Liver (tissue), 8 donors: ENCODE measurements at regions not wholly inside any gene's neighbourhood (a gene's known extent, or its start where the extent isn't known, plus 50 kb on each side); places are given as distances from the start of the nearest gene placed in this dataset.

ENCODE experiments used
- DNase-seq: peaks from one replicate; pipeline ENCODE4 v3.0.0-alpha.2; 2017; ENCODE audit warnings: low spot score
- H3K27ac ChIP-seq, 2 donors: one replicate each; pipeline ENCODE4 v1.7.0; 2013; ENCODE audit warnings: inconsistent platforms in 2 of 2, low read length in 2 of 2, control low read depth in 1 of 2, low read depth in 1 of 2, mild to moderate bottlenecking in 1 of 2
- H3K27me3 ChIP-seq, 4 donors: one replicate each; pipeline versions ENCODE4 v1.6.1 to v1.7.0; 2013; ENCODE audit warnings: low read length in 3 of 4, inconsistent platforms in 1 of 4, mild to moderate bottlenecking in 1 of 4, moderate library complexity in 1 of 4; ENCODE audit not compliant: control insufficient read depth in 4 of 4, insufficient read depth in 4 of 4
- H3K36me3 ChIP-seq, 4 donors: one replicate each; pipeline versions ENCODE4 v1.6.1 to v1.7.0; 2013; ENCODE audit warnings: low read length in 3 of 4, mild to moderate bottlenecking in 3 of 4, low read depth in 1 of 4, moderate library complexity in 1 of 4; ENCODE audit not compliant: control insufficient read depth in 4 of 4, insufficient read depth in 3 of 4
- H3K4me1 ChIP-seq, 4 donors: one replicate each; pipeline versions ENCODE4 v1.6.1 to v1.7.0; 2013; ENCODE audit warnings: low read length in 3 of 4, mild to moderate bottlenecking in 3 of 4, moderate library complexity in 1 of 4; ENCODE audit not compliant: control insufficient read depth in 4 of 4, insufficient read depth in 4 of 4
- H3K4me3 ChIP-seq, 3 donors: one replicate each; pipeline versions ENCODE4 v1.6.1 to v1.7.0; 2013; ENCODE audit warnings: low read length in 3 of 3, control low read depth in 1 of 3, low read depth in 1 of 3, mild to moderate bottlenecking in 1 of 3
- H3K9ac ChIP-seq, 2 donors: one replicate each; pipeline ENCODE4 v1.7.0; 2013; ENCODE audit warnings: low read length in 2 of 2, mild to moderate bottlenecking in 2 of 2, moderate library complexity in 2 of 2, control low read depth in 1 of 2, low read depth in 1 of 2
- H3K9me3 ChIP-seq, 4 donors: one replicate each; pipeline versions ENCODE4 v1.6.1 to v1.7.0; 2013; ENCODE audit warnings: low read length in 3 of 4; ENCODE audit not compliant: control insufficient read depth in 4 of 4
- ATF3 ChIP-seq: IDR thresholded peaks from 2 replicates; pipeline ENCODE4 v1.6.1; 2016; ENCODE audit warnings: antibody characterized with exemption
- CTCF ChIP-seq: fragments of 150-350 bp; IDR thresholded peaks from 2 replicates; pipeline ENCODE4 v1.5.1; 2017; ENCODE audit warnings: improper control_type of control experiment, low read depth, low read length; ENCODE audit not compliant: missing input control
- EGR1 ChIP-seq, 2 donors: IDR thresholded peaks; 2 replicates each; pipeline ENCODE4 v1.6.1; 2016 to 2018; ENCODE audit warnings: antibody characterized with exemption in 2 of 2, low read depth in 2 of 2
- FOXA1 ChIP-seq: IDR thresholded peaks from 2 replicates; pipeline ENCODE4 v1.6.1; 2016; ENCODE audit warnings: antibody characterized with exemption
- FOXA2 ChIP-seq: IDR thresholded peaks from 2 replicates; pipeline ENCODE4 v1.6.1; 2016; ENCODE audit warnings: antibody characterized with exemption
- GABPA ChIP-seq, 2 donors: IDR thresholded peaks in 1 of 2; conservative IDR thresholded peaks in 1 of 2; 2 replicates each; pipeline ENCODE4 v1.6.1; 2016; ENCODE audit warnings: antibody characterized with exemption in 2 of 2, mild to moderate bottlenecking in 1 of 2, moderate library complexity in 1 of 2
- HNF4A ChIP-seq, 2 donors: conservative IDR thresholded peaks; 2 replicates each; pipeline ENCODE4 v1.6.1; 2016; ENCODE audit warnings: antibody characterized with exemption in 2 of 2, mild to moderate bottlenecking in 2 of 2
- JUND ChIP-seq, 2 donors: IDR thresholded peaks; 2 replicates each; pipeline ENCODE4 v1.6.1; 2016; ENCODE audit warnings: antibody characterized with exemption in 2 of 2
- MAX ChIP-seq: IDR thresholded peaks from 2 replicates; pipeline ENCODE4 v1.6.1; 2016; ENCODE audit warnings: antibody characterized with exemption
- NR2F2 ChIP-seq: IDR thresholded peaks from 2 replicates; pipeline ENCODE4 v1.6.1; 2016; ENCODE audit warnings: antibody characterized with exemption
- RAD21 ChIP-seq, 2 donors: IDR thresholded peaks; 2 replicates each; pipeline ENCODE4 v1.6.1; 2016; ENCODE audit warnings: antibody characterized with exemption in 2 of 2, mild to moderate bottlenecking in 2 of 2
- REST ChIP-seq: IDR thresholded peaks from 2 replicates; pipeline ENCODE4 v1.6.1; 2016; ENCODE audit warnings: antibody characterized with exemption, mild to moderate bottlenecking
- RXRA ChIP-seq, 2 donors: IDR thresholded peaks; 2 replicates each; pipeline ENCODE4 v1.6.1; 2017 to 2018; ENCODE audit warnings: antibody characterized with exemption in 2 of 2, mild to moderate bottlenecking in 1 of 2
- TAF1 ChIP-seq: conservative IDR thresholded peaks from 2 replicates; pipeline ENCODE4 v1.6.1; 2016; ENCODE audit warnings: antibody characterized with exemption, mild to moderate bottlenecking
- YY1 ChIP-seq: IDR thresholded peaks from 2 replicates; pipeline ENCODE4 v1.6.1; 2016; ENCODE audit warnings: antibody characterized with exemption, mild to moderate bottlenecking
- ZBTB33 ChIP-seq: IDR thresholded peaks from 2 replicates; pipeline ENCODE4 v1.6.1; 2016; ENCODE audit warnings: antibody characterized with exemption
- WGBS: extraction: QIAGEN DNeasy Blood & Tissue Kit; methylation state at CpG from one replicate; pipeline ENCODE4 v1.1.7; 2013; 5-methylcytosine and 5-hydroxymethylcytosine counted together
- donor health status: healthy.
- donor health status: healthy.
- donor health status: healthy.
- donor health status: healthy.
- donor health status: healthy.

- no peaks in the 10 kb centered on the region for H3K36me3 ChIP-seq
These were observed 78.3 kb downstream of the RPL27A start for GRCh38 chr11:8760896-8761295.

GRCh38 chr11:8763070-8763685, 80.6 kb downstream of the RPL27A start:
- no peak overlapping the region for H3K4me3 ChIP-seq
- no peaks in the 10 kb centered on the region for H3K36me3 ChIP-seq
- H3K9ac ChIP-seq = no peak overlapping the region
- no peak for TF ChIP-seq MAX
- TF ChIP-seq EGR1 (IDR thresholded peaks at IDR 0.05; ENCODE audit: low read depth in 2 of 2) = no peak
- no peak for TF ChIP-seq TAF1
- TF ChIP-seq FOXA1 = no peak
- H3K9me3 ChIP-seq = no peaks in the 10 kb centered on the region
- H3K4me1 ChIP-seq = peaks cover 0 to 5% (median 3%) of the 10 kb centered on the region in 4 donors
- DNase-seq = no peak
- no peak overlapping the region for H3K27ac ChIP-seq
- no peaks in the 10 kb centered on the region for H3K27me3 ChIP-seq
- 2% methylated on average over 1 of the region's 1 CpG for WGBS

More at GRCh38 chr11:8760896-8761295, 78.3 kb downstream of the RPL27A start:
- DNase-seq = no peak
- no peak overlapping the region for H3K4me3 ChIP-seq
- H3K27ac ChIP-seq = no peak overlapping the region
- H3K9me3 ChIP-seq = no peaks in the 10 kb centered on the region
- no peak overlapping the region for H3K9ac ChIP-seq
- no peak for TF ChIP-seq NR2F2
- no peaks in the 10 kb centered on the region for H3K4me1 ChIP-seq
- no peaks in the 10 kb centered on the region for H3K27me3 ChIP-seq

GRCh38 chr11:8765294-8765693, 82.7 kb downstream of the RPL27A start:
- Histone ChIP-seq H3K4me3 (no peak overlapping the region), H3K4me1 (peaks cover 0 to 9% (median 4%) of the 10 kb centered on the region in 4 donors), H3K9me3 (no peaks in the 10 kb centered on the region), H3K27me3 (no peaks in the 10 kb centered on the region), H3K27ac (peak overlapping the region; percentile 31 to 61), H3K9ac (no peak overlapping the region), H3K36me3 (peaks cover 0 to 2% (median 0%) of the 10 kb centered on the region in 4 donors)
- TF ChIP-seq REST (no peak), ZBTB33 (no peak), JUND (IDR thresholded peaks at IDR 0.05) (peak in 1 of 2 donors; percentile 50), RXRA (IDR thresholded peaks at IDR 0.05) (no peak), NR2F2 (no peak), CTCF (no peak), FOXA1 (no peak), TAF1 (no peak), HNF4A (conservative IDR thresholded peaks at IDR 0.05) (peak in 1 of 2 donors; percentile 53), FOXA2 (no peak), YY1 (no peak), GABPA (IDR thresholded peaks at IDR 0.05 in 1 of 2, conservative IDR thresholded peaks at IDR 0.05 in 1 of 2) (no peak), ATF3 (no peak), RAD21 (IDR thresholded peaks at IDR 0.05) (peak in 1 of 2 donors; percentile 14)
- 73% methylated on average over 1 of the region's 1 CpG for WGBS
- no peak for DNase-seq
